Endometrium (tissue), 2 donors: ENCODE measurements at regions not wholly inside any gene's neighbourhood (a gene's known extent, or its start where the extent isn't known, plus 50 kb on each side); places are given as distances from the start of the nearest gene placed in this dataset.
"Not testable (repeated sequence)": the region's sequence is repeated elsewhere in the genome, so short reads cannot be mapped to it uniquely, and the experiment has no call there.

Experiments
- FAIRE-seq: peaks from 2 replicates; lab custom pipeline; 2012; peaks lifted over from hg19 to GRCh38; lab: Jason Lieb, UNC
- donor health status: control.
- donor health status: control.

DNA sequence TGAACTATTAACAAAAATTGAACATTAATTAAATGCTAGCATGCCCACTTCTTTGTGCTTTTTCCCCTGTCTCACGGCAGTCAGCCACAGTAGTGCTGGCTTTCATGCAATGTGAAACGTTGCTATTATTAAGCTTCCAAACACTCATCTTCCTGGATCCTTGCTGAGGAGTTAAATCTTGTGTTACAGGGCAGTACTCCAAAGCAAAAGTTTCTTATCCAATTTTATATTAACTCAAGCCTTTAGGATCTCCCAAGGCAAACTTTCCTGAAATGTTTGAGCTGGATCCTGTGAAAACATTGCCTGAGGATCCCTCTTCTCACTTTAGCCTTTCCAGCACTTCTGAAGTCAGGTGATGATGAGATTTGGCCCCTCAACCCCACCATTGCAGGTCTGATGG, 1454.8 kb downstream of the FSTL5 start:
- no peak for FAIRE-seq

DNA sequence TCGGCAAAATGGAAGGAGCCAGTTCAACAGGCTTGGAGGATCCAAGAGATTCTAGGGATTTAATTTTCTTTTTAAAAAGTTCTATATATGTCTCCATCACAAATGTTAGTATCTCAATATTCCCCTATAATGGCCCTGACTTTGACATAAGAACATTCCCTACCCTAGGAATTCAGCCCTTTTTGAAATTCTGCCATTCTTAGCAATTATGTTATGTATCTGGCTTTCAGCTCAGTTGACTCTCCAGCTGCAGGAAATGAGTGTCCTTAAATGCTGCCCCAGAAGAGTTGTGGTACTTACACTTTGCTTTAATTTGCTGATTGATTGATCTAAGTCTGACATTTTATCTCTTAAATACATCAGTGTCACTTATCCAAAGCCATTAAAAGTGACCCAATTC, 1454.3 kb downstream of the FSTL5 start:
- no peak for FAIRE-seq

DNA sequence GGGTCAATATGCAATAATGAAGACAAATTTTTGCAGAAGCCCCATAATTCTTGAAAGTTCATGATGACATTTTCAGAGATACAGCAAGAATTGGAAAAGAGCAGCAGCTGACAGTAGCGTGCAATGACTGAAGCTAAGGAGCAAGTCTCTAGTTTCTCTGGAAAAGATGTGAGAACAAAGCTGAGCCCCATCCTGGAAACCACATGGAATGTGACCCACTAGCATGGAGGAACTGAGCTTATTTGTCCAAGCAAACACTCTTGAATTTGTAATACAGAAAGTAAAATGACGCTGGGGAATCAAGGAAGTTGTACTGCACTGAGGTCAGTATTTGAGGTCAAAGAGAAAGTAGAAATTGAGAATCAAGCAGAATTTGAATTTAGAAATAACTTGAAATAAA, 1447.2 kb downstream of the FSTL5 start:
- FAIRE-seq: no peak

DNA sequence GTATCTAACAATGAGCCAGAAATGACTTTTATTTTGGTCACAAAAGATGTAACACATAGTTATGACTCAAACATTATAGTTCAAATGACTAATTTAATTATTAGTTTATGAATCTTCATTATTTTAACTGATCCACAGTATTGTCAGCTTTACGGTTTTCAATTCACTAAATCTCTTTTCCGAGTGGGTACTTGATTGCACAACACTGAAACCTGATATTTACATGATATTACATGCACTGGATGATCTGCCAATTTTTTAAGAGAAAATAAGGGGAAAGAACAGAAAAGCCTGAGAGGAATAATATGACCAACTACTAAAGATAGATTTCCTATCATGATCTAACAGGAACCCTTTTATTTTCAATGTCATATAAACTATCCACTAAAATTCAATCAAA, 1446.0 kb downstream of the FSTL5 start:
- FAIRE-seq: no peak

DNA sequence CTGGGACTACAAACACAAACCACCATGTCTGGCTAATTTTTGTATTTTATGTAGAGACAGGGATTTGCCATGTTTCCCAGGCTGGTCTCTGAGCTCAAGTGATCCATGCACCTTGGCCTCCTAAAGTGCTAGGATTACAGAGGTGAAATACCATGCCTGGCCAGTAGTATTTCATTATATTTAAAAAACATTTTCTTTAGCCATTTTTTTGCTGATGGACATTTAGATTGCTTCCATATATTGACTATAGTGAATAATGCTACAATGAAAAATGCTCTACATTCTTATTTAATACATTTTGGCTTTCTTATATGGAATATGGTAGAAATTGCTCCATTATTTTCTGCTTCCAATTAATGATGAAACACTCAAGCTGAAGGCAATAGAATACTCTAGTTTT, 1439.7 kb downstream of the FSTL5 start:
- FAIRE-seq: no peak

DNA sequence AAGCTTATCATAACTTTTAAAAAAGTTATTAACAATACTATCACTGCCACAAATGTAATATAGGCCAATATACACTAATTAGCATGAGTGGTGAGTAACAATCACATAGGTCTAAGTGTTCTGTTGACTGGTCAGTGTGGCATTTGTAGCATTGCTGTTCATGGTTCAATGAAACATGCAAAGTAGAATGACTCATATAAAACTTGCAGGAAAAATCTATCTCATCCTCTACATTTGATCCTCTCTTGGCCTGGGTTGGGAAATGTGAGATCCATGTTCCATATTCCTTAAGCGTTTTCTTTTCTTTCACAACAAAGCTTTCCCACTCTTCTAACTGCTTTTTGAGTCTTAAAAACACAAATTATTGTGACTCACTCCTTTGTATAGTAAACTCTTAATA, 1418.7 kb downstream of the FSTL5 start:
- FAIRE-seq: no peak

DNA sequence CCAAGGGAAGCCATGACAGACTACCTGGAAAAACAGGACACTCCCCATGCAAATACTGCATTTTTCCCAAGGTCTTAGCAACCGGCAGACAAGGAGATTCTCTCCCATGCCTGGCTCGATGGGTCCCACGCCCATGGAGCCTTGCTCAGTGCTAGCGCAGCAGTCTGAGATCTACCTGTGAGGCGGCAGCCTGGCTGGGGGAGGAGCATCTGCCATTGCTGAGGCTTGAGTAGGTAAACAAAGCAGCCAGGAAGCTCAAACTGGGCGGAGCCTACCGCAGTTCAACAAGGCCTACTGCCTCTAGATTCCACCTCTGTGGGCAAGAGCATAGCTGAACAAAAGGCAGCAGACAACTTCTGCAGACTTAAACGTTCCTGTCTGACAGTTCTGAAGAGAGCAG, 1417.2 kb downstream of the FSTL5 start:
- not testable (repeated sequence) for FAIRE-seq

DNA sequence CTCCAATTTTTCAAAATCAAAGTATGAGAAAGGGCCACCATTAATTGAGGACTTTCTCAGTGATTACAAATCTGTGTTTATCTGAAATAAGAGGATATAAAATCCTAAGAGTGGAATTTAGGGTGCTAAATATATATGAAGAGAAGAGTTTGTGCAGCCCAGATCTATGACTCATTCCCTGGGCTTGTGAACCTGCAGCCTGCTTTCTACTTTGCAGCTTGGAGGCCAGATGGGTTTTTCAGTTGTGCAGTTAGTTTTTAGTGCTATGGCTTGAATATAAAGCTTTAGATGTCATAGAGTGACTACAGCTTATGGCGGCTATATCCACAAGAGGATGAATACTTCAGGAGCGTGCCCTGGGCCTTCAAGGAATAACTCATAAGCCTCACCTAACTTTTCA, 1391.1 kb downstream of the FSTL5 start:
- no peak for FAIRE-seq

DNA sequence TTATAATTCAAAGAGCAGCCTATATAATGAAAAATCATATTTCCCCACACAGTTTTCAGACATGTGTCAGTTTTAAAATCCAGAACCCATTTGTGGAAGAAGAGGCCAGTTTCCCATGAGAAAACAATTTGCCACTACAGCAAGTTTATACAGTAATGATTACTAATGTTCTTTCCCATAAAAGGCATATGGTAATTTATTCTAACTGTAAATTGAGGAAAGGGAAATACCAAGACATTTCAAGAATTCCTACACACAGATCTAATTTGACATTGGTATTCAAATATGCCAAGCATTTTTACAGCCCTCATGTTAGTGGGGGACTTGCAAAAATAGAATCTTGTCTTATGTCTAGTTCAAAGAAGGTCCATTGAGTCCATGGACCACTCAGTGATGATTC, 1368.6 kb downstream of the FSTL5 start:
- FAIRE-seq: no peak

DNA sequence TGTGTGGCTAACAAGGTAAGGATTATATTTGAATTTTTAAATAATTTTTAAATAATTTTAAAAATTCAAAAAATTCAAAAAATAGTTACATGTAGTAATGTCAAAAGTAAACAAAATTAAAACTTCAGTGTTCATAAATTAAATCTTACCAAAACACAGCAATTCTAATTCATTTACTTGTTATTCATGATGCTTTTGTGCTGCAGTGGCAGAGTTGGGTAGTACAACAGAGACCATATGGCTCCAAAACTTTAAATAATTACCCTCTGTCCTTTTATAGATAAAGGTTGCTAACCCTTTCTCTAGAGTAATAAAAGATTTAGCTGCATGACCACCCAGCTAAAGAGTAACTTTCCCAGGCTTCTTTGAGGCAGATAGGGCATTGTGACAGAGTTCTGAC, 1355.6 kb downstream of the FSTL5 start:
- FAIRE-seq: no peak

DNA sequence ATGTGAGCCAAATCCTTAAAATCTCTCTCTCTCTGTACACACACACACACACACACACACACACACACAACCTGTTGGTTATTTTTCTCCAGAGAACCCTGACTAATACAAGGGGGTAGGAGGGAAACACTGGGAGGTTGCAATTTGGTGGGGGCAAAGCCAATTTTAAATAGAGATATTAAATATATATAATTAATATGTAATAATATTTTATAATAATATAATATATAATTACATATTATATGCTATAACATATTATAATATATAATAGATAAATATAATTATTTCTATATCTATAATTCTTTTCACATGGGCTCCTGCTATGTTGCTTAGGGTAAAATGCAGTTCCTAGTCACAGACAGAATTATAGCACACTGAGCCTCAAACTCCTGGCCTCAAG, 1354.2 kb downstream of the FSTL5 start:
- FAIRE-seq: no peak

DNA sequence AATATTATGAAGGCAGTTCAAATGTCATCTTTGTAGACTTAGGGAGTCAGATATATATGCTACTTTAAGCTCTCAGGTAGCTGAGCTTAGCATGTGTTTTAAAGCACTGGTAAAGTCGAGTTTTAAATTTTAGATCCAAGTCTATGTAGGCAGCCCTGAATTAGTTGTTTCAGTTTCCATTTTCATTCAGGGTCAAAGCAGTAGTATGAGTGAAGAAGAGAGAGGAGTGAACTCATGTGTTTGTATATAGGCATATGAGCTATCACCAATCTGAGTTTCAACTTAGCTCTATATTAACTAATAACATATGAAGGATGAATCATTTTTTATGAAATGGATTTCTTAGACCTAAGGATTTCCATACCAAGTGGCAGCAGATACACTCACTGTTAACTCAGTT, 1353.4 kb downstream of the FSTL5 start:
- FAIRE-seq: no peak

DNA sequence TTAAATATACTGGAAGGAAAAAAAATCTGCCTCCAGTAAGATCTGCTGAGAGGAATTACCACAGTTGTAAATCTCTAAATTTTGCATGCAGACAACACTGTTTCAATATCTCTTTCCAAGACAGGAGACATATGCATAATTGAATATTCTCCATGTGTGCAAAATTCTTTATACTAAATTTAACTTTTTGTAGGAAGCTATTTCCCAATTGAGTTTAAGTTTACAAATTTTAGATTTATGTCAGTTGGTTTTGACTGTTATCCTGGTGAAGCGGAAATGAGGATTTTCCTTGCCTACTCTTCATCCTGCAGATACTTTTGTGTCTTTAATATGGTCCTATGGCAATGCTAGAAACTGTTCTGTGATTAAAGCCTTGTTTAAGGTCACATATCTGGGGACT, 1352.9 kb downstream of the FSTL5 start:
- no peak for FAIRE-seq

DNA sequence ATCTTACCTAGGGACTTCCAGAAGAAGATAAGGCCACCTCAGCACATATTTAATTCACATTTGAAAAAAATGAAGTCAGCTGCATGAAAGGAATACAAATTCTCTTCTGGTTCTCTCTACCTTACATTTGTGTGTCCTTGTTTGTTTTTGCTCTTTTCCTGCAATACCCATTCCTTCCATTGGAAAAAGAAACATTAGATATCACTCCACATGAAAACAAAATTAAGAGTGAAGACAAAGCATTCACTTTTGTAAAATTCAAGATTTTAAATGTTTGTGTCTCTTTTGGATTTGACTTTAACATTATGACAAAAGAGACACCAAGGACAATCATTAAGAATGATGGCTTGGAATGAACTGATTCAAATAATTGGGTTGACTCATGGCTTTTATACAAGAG, 1351.8 kb downstream of the FSTL5 start:
- FAIRE-seq: no peak

DNA sequence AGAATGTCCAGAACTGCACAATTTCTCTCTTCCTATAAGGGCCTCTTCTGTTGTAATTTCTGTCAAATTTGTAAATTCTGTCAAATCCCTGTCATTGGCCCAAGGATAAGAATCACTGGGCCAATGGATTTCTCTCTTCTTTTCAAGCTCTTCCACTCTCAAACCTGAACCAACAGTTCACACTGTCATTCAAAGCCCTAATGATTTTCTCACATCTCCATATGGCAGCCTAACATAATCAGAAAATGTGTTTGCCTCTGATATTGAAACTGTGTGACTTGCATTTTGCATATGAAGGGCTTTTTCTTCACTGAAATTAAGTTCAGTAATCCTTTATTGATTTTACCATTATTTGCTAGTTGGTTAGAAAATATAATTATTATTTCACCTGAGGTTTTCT, 1349.1 kb downstream of the FSTL5 start:
- FAIRE-seq: no peak

DNA sequence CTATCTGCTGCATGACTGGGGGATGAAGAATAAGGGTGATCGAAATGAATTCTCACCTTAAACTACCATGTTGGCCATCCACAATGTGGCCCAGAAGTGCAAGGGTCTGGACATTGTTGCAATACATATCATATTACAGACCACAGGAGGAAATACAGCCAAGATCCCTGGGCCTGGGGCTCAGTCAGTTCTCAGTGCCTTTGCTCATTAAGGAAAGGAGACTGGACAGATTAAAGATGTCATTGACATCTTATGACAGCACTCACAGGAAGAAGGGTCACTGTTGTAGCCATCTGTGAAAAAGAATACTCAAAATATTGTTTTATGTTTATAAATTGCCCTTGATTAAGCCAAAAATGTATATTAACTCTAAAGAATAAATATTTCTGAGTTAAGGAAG, 1345.2 kb downstream of the FSTL5 start:
- FAIRE-seq: no peak

DNA sequence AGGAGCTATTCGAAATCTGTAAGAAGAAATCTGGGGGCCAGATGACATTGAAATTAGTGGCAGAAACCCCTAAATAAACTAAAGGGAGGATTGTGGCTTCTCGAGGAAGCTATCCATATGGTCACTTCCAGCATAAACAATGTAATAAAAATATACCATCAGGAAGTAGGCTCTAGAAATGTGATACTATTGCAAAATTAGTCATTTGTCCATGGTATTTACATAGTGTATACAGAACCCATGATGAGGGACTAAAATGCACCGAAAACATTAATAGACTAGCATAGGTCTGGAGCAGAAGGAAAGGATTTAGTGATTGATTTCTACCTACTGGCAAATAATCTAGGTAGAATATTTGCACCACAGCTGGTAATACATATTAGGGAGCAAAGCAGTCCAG, 1344.0 kb downstream of the FSTL5 start:
- FAIRE-seq: no peak

DNA sequence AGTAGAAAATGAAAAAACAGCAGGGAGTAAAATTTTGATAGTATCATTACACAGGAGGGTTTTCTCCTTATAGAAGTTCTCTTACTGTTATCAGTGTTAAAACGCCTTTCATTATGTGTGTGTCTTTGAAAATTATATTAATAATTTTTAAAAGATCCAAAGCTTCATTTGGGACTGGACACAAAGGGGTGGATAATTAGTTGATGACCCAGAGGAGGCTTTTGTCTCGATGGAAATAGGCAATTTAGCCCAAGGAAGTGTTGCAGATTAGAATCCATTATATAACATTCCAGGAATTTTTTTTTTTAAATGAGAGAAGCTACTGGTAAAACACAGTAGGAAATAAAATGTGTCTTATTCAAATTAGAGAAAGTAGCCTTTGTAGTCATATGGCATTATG, 1339.3 kb downstream of the FSTL5 start:
- no peak for FAIRE-seq

DNA sequence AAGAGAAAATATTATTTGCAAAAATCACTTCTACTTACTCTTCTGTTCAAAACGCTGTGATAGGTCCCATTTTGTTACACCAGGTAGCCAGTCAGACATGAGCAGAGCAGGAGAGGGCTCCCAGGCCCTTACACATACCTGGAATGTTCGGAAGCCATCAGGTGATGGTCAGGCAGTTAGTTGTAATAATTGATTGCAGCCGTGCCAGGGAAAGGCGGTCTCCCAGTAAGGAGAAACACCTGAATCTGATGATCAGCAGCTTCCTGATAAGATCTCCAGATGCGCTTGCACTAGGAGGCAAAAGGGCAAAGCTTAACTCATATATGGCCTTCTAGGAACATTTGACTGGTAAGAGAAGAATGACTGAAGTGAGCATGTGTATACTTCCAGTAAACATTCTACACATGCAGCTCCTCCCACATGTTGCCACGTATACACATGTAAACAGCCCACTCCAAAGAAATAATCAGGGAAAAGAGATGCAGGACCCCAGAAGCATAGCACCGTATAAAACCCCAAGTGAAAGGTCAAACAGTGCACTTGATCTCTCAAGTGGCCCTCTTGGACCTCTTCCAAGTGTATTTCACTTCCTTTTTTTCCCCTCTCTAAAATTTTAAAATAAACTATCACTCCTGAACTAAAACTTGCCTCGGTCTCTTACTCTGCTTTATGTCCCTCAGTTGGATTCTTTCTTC, 1338.0 kb downstream of the FSTL5 start:
- no peak for FAIRE-seq

DNA sequence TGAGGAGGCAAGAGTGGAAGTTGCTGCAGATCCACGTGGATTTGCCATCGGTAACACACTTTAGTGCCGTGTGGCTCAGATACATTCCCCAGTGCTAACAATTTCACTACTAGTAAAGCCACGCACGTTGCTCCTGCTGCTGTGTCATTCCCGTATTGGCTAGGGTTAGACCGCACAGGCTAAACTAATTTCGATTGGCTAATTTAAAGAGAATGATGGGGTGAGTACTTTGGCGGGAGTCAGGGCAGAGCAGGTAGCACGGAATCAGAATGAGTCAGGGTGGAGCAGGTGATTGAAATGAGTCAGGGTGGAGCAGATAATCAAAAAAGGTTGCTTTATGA, 1337.5 kb downstream of the FSTL5 start:
- no peak for FAIRE-seq

DNA sequence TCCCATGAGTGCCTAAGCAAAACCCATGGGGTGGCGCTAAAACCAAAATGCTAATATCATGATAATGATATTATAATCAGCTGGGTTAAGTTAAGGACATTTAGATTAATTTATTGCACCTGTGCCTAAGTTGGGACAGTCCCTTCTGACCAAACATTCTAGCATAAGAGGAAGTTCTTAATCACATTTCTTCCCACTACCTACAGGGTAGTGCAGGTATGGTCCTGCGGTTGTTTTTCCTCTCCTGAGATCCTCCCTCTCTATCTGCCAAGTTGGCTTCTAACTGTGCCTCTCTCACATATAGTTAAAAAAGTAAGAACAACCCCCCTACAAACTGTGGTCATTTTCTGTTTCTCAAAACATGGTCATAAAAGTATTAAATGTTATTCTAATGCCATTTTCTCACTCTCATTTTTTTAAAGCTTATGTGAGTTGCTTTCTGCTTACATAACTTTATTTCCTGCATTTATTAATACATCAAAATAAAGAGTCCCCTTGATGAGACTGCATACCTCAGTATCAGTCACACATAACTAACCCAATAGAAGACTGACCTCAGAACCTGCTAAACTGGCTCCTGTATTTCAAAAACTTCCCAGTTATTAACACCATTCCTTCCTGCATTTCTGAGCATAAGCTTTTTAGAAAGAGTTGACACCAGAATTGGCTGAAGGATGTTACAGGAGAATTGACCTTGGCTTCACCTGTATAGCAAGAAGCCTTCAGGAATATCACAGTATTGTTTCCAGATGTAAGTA, 1332.5 kb downstream of the FSTL5 start:
- FAIRE-seq: no peak

DNA sequence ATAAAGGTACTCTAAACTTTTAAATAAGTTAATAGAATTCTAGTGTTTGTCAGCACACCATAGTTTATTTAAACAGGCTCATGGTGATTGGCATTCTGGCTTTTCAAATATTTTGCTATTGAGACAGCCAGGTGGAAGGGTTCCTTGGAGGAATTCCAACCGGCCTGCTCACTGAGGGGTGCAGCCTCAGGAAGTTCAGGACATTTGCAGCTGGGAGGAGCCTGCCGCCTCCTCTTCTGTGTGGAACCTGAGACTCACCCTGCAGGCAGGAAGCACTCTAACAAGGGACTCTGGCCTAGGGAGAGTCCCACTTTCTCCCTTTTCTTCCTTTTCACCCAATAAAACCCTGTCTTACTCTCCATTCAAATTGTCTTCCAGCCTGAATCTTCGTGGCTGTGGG, 1328.0 kb downstream of the FSTL5 start:
- FAIRE-seq: no peak

DNA sequence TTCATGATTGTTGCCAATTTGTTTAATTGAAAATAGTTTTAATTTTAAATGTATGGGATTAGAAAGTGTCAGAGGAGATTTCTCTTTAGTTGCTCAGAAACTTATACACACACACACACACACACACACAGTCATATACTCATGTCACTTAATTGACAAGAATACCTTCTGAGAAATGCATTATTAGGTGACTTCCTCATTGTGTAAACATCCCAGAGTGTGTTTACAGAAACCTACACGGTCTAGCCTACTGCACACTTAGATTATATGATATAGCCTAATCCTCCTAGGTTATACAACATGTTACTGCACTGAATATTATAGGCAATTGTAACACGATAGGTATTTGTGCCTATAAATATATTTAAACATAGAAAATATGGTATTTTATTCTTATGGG, 1327.4 kb downstream of the FSTL5 start:
- FAIRE-seq: no peak

DNA sequence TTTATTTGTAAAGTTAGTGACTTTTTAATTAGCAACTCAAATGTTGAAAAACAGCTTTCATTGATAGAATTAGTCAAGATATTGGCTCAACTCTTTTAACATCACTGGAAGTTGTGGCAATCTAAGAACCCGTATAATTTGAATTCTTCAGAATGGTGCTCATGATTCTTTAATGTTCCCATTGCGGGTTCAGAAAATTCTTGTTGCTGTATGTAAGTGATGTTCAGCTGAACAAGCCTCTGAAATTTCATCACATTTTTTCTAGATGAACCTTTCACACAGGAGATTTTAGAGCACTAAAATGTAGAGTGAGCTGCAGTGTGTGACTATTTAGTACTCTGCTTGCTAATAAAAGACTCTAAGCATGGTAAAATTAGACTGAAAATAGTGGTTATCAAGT, 1317.7 kb downstream of the FSTL5 start:
- FAIRE-seq: no peak
